22Rv1 (cell line): ENCODE measurements at regions not wholly inside any gene's neighbourhood (a gene's known extent, or its start where the extent isn't known, plus 50 kb on each side); places are given as distances from the start of the nearest gene placed in this dataset.

Source experiments
- CTCF ChIP-seq: fragments of 450-650 bp; IDR thresholded peaks from 2 replicates; pipeline ENCODE4 v1.5.1; 2017; ENCODE audit warnings: mild to moderate bottlenecking
- ZFX ChIP-seq: fragments of 450-650 bp; IDR thresholded peaks from 2 replicates; pipeline ENCODE4 v1.6.1; 2017; ENCODE audit warnings: antibody characterized with exemption, borderline replicate concordance

GRCh38 chr2:237258615-237259014 is 155.3 kb downstream of the COL6A3 start:
- no peak for TF ChIP-seq CTCF
- no peak for TF ChIP-seq ZFX
